GM12872 (cell line): ENCODE measurements at regions not wholly inside any gene's neighbourhood (a gene's known extent, or its start where the extent isn't known, plus 50 kb on each side); places are given as distances from the start of the nearest gene placed in this dataset.

Experiments
- CTCF ChIP-seq: IDR thresholded peaks from 3 replicates; pipeline ENCODE4 v1.5.1; 2011; ENCODE audit warnings: low read depth, mild to moderate bottlenecking, low read length, moderate library complexity; ENCODE audit not compliant: insufficient read depth

DNA sequence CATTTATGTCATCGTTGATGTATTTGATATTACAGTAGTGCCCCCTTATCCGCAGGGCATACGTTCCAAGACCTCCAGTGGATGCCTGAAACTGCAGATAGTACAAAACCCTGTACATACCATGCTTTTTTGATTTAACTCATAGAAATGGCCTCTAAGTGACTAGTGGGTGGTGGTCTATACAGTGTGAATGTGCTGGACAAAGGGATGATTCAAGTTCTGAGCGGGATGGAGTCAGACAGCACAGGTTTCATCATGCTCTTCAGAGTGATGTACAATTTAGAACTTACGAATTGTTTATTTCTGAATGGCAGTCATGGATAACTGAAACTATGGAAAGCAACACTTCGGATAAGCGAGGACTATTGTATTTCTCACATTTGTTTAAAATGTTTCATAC, 473.1 kb upstream of the FANCL start:
- no peak for TF ChIP-seq CTCF

- TF ChIP-seq CTCF = no peak
Observed at GRCh38 chr2:58710795-58711279, 469.7 kb upstream of the FANCL start.

- TF ChIP-seq CTCF = no peak
Observed at GRCh38 chr2:58709687-58710354, 468.7 kb upstream of the FANCL start.

- TF ChIP-seq CTCF = no peak
Observed at GRCh38 chr2:58709274-58709673, 468.1 kb upstream of the FANCL start.

GRCh38 chr2:58708565-58708964, 467.4 kb upstream of the FANCL start:
- no peak; the same call in 2 of the 3 replicates for TF ChIP-seq CTCF

- no peak for TF ChIP-seq CTCF
Observed at GRCh38 chr2:58702302-58702885, 461.3 kb upstream of the FANCL start.

DNA sequence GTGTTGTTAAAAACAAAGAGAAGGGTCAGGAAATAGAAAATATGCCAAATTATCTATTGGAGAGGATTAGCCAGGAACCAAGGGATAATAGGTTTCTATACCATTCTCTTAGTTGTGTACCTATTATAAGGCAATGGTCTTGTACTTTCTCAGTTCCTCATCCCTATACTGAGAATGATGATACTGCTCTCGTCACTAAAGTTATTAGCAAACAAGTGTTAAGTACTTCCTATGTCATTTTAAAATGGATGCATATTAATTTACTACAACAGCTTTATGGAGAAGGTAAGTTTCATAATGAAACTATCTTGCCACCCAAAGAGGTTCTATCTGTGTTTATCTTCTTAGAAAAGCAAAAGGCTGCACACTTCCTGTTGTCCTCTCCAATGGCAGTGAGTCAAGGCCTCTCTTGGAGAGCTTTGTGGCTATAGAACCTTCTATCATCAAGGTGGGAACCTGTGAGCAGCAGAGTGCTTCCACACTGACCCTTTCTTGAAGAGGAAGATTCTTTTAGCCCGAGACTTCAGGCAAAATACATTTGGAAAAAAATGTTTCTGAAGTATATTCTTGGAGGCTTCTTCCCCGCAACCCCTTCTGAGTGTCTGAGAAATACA, 460.7 kb upstream of the FANCL start:
- no peak for TF ChIP-seq CTCF
